ENCODE measurements at regions not wholly inside any gene's neighbourhood (a gene's known extent, or its start where the extent isn't known, plus 50 kb on each side); places are given as distances from the start of the nearest gene placed in this dataset.

DNA sequence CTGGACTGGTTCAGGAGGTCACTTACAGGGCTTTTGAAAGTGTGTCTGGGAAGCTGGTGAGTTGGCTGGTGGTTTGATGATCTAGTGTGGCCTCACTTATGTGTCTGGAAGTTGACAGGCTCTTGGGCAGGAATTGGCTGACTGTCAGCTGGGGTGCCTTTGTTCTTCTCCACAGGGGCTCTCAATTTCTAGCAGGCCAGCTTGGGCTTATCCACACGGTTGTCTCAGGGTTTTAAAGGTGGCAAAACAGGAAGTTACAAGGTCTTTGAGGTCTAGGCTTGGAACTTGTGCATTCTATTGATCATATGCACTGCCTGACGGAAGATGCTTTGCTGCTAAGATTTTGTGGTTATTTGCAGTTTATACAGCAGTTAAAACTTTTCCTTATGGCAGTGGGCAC lies 52.0 kb upstream of the CELF4 start:
- no peak for DNase-seq

Data from hematopoietic multipotent progenitor cell treated with erythropoietin and hydrocortisone succinate and interleukin-3 and kit ligand, for 8 days (in vitro differentiated cells).